ENCODE measurements at regions not wholly inside any gene's neighbourhood (a gene's known extent, or its start where the extent isn't known, plus 50 kb on each side); places are given as distances from the start of the nearest gene placed in this dataset.

- TF ChIP-seq CTCF (IDR thresholded peaks at IDR 0.05) = no peak
- no peak for TF ChIP-seq POLR2A (IDR thresholded peaks at IDR 0.05)
- no peak for TF ChIP-seq POLR2AphosphoS5 (IDR thresholded peaks at IDR 0.05)
Observed at GRCh38 chr5:6084376-6084775, 294.0 kb downstream of the MED10 start.
